Stimulated activated CD4-positive, alpha-beta T cell treated with anti-CD3 and anti-CD28 coated beads, TNF-alpha, amount 100 ng/mL, for 1 hour (primary cell): ENCODE measurements at regions not wholly inside any gene's neighbourhood (a gene's known extent, or its start where the extent isn't known, plus 50 kb on each side); places are given as distances from the start of the nearest gene placed in this dataset.
A peak's percentile ranks its signal among the peaks of the same experiment; 100 is the strongest.
"Not testable (repeated sequence)": the region's sequence is repeated elsewhere in the genome, so short reads cannot be mapped to it uniquely, and the experiment has no call there.

Experiments used
- DNase-seq, 3 donors: peaks; one replicate each; pipeline ENCODE4 v3.0.0-alpha.2; 2020; ENCODE audit warnings: low read depth in 3 of 3, low spot score in 1 of 3

GRCh38 chr7:159210581-159211235 is 66.0 kb upstream of the VIPR2 start:
- no peak for DNase-seq

- no peak for DNase-seq
Observed at GRCh38 chr7:159209429-159209828, 64.8 kb upstream of the VIPR2 start.

DNA sequence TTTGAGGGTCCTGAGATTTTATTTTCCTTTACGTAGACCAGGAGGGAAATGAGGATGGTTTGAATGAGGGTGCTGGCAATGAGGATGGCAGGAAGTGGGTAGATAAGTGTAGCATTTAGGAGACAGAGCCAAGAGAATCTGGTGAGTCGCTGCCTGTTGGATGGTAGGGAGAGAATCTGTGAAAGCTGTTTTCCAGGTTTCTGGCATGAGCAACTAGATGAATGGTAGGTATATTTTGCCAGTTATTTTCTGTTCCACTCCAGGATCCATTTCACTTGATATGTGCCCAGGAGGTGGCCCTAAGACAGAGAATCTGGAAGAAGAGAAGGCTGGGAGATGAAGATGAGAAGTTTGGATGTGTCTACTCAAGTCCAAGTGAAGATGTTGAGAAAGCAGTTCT is 63.3 kb upstream of the VIPR2 start:
- DNase-seq, result no peak

- DNase-seq, result no peak
Observed at GRCh38 chr7:159207393-159207792, 62.7 kb upstream of the VIPR2 start.

GRCh38 chr7:159205833-159206232 is 61.2 kb upstream of the VIPR2 start:
- no peak for DNase-seq

DNA sequence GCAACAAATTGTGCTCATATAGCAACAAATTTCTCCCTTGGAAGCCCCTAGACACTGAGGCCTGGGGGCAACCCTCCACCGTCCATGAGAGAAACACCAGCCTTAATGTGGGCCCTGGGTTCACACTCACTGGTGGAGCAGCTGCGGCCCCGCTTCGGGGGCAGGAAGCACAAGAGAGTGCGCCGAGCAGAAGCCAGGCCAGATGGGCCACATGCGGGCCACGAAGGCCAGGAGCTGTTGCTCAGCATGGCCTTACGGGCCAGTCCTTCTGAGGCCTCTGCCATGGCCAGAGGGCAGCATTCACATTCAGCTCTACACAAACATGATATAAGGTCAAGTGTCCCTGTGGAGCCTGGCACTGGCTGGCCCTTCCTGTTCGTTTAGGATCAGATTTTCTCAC is 60.0 kb upstream of the VIPR2 start:
- DNase-seq, result no peak

DNA sequence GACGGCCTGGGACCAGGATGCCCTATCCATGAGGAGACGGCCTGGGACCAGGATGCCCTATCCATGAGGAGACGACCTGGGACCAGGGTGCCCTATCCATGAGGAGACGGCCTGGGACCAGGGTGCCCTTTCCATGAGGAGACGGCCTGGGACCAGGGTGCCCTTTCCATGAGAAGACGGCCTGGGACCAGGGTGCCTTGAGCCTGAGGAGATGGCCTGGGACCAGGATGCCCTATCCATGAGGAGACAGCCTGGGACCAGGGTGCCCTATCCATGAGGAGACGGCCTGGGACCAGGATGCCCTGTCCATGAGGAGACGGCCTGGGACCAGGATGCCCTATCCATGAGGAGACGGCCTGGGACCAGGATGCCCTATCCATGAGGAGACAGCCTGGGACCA is 58.6 kb upstream of the VIPR2 start:
- DNase-seq, result not testable (repeated sequence)

DNA sequence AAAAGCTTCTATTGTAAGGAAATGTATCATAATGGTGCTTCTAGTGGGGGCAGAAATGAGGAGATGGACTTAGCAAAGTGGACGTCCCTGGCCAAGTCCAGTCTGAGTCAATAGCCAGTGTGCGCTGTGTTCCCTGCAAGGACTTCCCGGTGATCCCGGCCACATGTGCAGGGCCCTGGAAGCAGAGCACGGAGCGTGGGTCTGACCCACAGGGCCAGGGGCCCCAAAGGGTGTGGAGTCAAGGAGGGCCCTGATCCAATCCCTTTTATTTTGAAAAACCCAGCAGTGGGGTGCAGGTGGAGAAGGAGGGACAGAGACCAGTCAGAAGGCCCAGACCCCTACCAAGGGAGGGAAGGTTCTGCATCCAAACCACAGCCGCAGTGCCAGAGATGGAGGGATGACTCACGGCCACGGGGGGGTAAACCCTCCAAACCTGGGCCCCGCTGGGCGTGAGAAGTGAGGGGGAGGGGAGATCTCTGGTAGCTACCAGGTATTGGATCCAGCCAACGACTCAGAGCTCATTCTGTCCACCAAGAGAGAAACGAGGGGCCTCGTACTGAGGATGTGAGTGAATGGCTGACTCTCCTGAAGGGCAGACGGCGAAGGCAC is 57.2 kb upstream of the VIPR2 start:
- no peak for DNase-seq

GRCh38 chr7:159200421-159200820 is 55.8 kb upstream of the VIPR2 start:
- DNase-seq, result no peak

DNA sequence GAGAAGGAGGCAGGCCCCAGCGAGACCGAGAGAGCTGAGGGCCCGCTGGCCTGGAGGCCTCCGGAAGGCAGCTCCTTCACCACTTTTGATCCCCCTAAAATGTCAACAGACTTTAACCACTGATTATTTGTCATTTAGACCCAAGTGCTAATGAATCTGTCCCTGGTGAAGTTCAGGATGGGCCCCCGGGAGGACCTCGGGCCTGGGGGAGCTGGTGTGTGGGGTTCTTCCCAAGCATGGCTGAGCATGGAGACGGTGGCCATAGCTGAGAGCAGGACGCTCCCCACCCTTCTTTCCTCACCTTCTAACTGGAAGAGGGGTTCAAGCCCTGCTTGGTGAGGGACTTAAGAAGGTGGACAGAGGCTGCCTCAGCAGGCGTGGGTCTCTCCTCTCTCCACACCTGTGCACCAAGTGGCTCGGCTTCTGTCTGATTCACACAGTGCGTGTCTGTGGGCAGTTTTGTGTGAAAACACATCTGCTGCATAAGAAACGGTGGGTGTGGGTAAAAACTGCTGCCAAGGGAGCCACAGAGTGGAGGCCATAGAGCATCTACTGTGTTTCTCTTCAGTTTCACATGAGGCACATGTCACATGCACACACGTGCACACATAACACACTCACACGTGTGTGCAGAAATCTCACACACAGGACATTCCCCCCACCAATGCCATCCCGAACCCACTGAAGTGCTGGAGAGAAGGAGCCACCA is 53.5 kb upstream of the VIPR2 start:
- DNase-seq, result no peak

DNA sequence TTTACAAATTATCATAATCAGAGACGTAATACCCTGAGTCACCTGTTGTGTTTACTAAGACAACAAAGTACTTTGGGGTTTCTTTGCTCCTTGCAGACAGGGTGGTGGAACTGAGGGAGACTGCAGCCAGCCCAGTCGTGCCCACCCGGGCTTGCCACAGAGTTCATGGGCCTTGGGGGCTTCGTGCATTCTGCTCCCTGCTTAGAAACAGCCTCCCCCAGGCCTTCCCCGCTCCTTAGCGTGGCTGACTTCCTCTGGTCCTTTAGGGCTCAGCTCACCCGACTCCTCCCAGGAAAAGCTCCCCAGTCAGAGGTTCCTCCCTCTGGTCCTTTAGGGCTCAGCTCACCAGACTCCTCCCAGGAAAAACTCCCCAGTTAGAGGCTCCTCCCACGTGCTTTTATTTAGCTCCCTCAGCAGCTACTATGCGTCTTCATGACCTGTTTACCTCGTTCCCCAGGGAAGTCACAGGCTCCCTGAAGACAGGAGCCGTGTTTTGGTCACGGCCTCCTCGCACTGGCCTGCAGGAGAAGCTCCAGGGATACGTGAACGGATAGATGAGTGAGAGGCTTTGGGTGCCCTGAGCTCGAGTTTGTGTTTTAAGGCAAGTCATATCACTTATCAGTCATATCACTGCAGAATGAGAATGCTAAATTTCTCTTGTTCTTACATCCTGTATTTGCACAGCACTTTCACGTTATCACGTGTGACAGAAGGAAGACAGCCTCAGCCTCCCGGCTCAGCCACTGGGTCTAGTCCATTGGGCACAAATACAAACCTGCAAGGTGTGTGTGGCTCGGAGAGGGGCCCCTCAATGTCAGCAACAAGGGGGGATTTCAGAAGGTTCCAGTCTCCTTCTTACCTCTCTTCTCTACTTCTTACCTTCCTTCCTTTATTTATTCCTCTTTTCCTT is 52.7 kb upstream of the VIPR2 start:
- peak in 1 of 3 donors; percentile 8 for DNase-seq

DNA sequence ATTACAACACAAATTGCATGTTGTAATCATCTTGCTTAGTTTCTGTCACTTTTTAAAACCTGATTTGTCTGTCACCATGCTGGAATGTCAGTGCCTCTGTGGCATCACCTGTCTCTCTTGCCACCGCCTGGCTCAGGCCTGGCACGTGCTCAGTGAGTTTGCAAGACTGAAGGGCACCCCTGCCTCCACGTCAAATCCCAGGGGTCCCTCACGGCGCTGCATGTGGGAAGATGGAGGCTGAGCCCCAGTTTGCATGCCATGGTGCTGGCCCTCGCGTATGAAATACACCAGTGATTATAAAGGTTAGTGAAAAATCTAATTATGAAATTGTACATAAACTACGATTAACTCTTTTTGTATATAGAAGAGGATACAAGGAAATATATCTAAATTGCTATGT is 51.9 kb upstream of the VIPR2 start:
- DNase-seq, result no peak

DNA sequence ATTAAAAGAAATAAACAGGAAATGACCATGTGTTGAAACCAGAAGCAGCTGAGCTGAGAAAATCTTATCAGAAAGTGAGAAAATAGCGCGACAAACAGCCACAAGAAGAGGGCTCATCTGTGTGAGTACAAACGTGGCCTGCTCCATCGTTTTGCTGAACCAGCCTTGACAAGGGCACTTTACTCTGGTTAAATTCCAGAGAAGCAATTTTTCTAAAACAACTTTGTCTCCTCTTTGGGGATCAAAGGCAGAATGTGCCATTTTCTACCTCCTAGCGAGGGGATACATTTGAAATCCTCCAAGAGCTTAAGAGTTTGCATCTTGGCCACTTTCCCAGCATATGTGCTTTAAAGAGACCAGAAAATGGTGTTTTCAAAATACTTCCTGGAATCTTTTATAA is 51.3 kb upstream of the VIPR2 start:
- no peak for DNase-seq
